BJ (cell line): ENCODE measurements at regions not wholly inside any gene's neighbourhood (a gene's known extent, or its start where the extent isn't known, plus 50 kb on each side); places are given as distances from the start of the nearest gene placed in this dataset.
"Not testable (repeated sequence)": the region's sequence is repeated elsewhere in the genome, so short reads cannot be mapped to it uniquely, and the experiment has no call there.

Experiments
- CTCF ChIA-PET: fragments of 350-600 bp; formaldehyde crosslinking; extraction: SDS; loops from one replicate; lab custom pipeline; 2021; ENCODE audit warnings: antibody characterized with exemption, inconsistent platforms; lab: Yijun Ruan, JAX
- POLR2A ChIA-PET: fragments of 300-600 bp; sonication (Branson Sonifier 250); formaldehyde crosslinking; extraction: SDS; loops from one replicate; lab custom pipeline; 2021; ENCODE audit warnings: antibody characterized with exemption; lab: Charles Lee
- DNase-seq: peaks from one replicate; pipeline ENCODE4 v3.0.0-alpha.2; 2011; ENCODE audit warnings: low read depth
- H3K27me3 ChIP-seq: 2 replicates; pipeline ENCODE4 v1.6.0; 2011; ENCODE audit warnings: low read length; ENCODE audit not compliant: control insufficient read depth, insufficient read depth
- H3K36me3 ChIP-seq: 2 replicates; pipeline ENCODE4 v1.5.1; 2011; ENCODE audit warnings: low read length; ENCODE audit not compliant: control insufficient read depth, insufficient read depth
- H3K4me3 ChIP-seq: 2 replicates; pipeline ENCODE4 v1.5.1; 2011; ENCODE audit warnings: low read depth, mild to moderate bottlenecking, control low read depth, low read length
- TF ChIP-seq, protein P1 (sequence below): IDR thresholded peaks from 2 replicates; pipeline ENCODE4 v1.5.1; 2011; ENCODE audit warnings: low read depth, mild to moderate bottlenecking, control low read depth, inconsistent platforms, low read length, moderate library complexity; ENCODE audit not compliant: insufficient read depth

DNA sequence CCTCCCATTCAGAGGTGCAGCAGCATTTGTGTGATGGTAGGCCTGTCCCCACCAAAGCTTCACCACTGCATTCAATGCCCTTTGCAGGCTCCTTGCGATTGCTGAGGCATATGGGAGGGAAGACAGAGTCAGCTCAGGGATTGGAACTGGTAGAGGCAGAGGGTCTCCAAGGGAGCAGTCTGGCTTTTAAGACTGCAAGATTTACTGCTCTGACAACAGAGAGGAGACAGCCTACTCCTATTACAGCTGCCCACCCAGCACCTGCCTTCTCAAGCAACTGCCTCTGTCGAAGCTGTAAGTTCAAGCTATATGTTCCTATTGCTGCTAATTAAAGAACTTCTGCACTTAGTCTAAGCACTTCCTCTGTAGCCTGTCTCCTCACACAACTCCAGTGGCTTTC, 481.8 kb downstream of the FGF13 start:
- DNase-seq, result no peak
- Histone ChIP-seq H3K36me3 (no peaks in the 10 kb centered on the region), H3K27me3 (no peaks in the 10 kb centered on the region), H3K4me3 (no peak overlapping the region)
- ChIA-PET CTCF (no interaction called here), POLR2A (no interaction called here)
- TF ChIP-seq, protein P1, sequence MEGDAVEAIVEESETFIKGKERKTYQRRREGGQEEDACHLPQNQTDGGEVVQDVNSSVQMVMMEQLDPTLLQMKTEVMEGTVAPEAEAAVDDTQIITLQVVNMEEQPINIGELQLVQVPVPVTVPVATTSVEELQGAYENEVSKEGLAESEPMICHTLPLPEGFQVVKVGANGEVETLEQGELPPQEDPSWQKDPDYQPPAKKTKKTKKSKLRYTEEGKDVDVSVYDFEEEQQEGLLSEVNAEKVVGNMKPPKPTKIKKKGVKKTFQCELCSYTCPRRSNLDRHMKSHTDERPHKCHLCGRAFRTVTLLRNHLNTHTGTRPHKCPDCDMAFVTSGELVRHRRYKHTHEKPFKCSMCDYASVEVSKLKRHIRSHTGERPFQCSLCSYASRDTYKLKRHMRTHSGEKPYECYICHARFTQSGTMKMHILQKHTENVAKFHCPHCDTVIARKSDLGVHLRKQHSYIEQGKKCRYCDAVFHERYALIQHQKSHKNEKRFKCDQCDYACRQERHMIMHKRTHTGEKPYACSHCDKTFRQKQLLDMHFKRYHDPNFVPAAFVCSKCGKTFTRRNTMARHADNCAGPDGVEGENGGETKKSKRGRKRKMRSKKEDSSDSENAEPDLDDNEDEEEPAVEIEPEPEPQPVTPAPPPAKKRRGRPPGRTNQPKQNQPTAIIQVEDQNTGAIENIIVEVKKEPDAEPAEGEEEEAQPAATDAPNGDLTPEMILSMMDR, result no peak

- H3K27me3 ChIP-seq, result no peaks in the 10 kb centered on the region
- DNase-seq, result no peak
- TF ChIP-seq, protein P1, result no peak
- ChIA-PET POLR2A (no interaction called here), CTCF (no interaction called here)
- no peaks in the 10 kb centered on the region for H3K36me3 ChIP-seq
- H3K4me3 ChIP-seq, result no peak overlapping the region
These were observed 471.3 kb downstream of the FGF13 start for GRCh38 chrX:138240266-138240665.

- ChIA-PET CTCF (no interaction called here), POLR2A (no interaction called here)
- DNase-seq, result no peak
- TF ChIP-seq, protein P1, result no peak
- Histone ChIP-seq H3K27me3 (no peaks in the 10 kb centered on the region), H3K36me3 (no peaks in the 10 kb centered on the region), H3K4me3 (no peak overlapping the region)
These were observed 457.5 kb downstream of the FGF13 start for GRCh38 chrX:138254001-138254400.

DNA sequence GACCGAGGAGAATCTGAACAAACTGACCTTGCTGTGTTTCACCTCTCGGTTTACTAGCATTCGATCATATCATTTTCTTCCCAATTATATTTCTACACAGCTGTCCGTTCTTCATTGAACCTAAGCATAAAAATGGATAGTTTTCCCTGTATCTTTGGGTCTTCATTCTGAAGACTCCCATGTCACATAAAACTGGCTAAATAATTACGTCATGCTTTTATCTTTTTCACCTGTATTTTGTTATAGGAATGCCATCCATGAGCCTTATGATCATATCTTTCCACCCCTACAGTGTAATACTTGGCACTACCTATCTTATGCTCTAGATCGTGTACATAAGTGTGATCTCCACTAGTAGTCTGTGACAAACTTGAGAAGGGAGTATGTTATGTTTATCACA, 456.1 kb downstream of the FGF13 start:
- ChIA-PET POLR2A (no interaction called here), CTCF (no interaction called here)
- Histone ChIP-seq H3K4me3 (no peak overlapping the region), H3K27me3 (no peaks in the 10 kb centered on the region), H3K36me3 (no peaks in the 10 kb centered on the region)
- TF ChIP-seq, protein P1, result no peak
- DNase-seq, result no peak

GRCh38 chrX:138264095-138264494, 447.4 kb downstream of the FGF13 start:
- H3K4me3 ChIP-seq, POLR2A ChIA-PET, H3K36me3 ChIP-seq, DNase-seq, H3K27me3 ChIP-seq, CTCF ChIA-PET: not testable (repeated sequence)

GRCh38 chrX:138270931-138271330, 440.6 kb downstream of the FGF13 start:
- Histone ChIP-seq H3K27me3 (no peaks in the 10 kb centered on the region), H3K4me3 (no peak overlapping the region), H3K36me3 (no peaks in the 10 kb centered on the region)
- TF ChIP-seq, protein P1, result no peak
- ChIA-PET POLR2A (no interaction called here), CTCF (no interaction called here)
- DNase-seq, result no peak

DNA sequence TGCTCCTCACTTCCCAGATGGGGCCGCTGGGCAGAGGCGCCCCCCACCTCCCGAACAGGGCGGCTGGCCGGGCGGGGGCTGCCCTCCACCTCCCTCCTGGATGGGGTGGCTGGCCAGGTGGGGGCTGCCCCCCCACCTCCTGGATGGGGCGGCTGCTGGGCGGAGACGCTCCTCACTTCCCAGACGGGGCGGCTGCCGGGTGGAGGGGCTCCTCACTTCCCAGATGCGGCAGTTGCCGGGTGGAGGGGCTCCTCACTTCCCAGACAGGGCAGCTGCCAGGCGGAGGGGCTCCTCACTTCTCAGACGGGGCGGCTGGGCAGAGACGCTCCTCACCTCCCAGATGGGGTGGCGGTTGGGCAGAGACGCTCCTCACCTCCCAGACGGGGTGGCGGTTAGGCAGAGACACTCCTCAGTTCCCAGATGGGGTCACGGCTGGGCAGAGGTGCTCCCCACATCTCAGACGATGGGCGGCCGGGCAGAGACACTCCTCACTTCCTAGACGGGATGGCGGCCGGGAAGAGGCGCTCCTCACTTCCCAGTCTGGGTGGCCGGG, 428.8 kb downstream of the FGF13 start:
- H3K27me3 ChIP-seq, CTCF ChIA-PET, H3K36me3 ChIP-seq, POLR2A ChIA-PET, DNase-seq, H3K4me3 ChIP-seq: not testable (repeated sequence)
